ENCODE measurements at regions not wholly inside any gene's neighbourhood (a gene's known extent, or its start where the extent isn't known, plus 50 kb on each side); places are given as distances from the start of the nearest gene placed in this dataset.
A peak's percentile ranks its signal among the peaks of the same experiment; 100 is the strongest.

DNA sequence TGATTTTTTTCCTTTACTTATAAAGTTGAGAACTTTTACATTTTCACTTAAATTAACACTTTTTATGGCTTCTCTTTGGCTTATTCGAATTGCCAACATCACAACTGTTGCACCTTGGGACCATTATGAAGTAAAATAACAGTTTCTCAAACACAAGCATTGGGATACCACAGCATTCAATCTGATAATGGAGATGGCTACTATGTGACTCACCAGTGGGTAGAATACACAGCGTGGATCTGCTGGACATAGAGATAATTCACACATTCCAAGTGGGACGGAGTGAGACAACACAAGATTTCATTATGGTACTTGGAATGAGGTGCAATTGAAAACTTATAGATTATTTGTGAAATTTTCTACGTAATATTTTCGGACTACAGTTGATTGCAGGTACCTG lies 68.0 kb downstream of the ADAMTS1 start:
- H3K27ac Mint-ChIP-seq (ENCODE audit: unreplicated experiment), result no peak overlapping the region
- H3K4me1 Mint-ChIP-seq (ENCODE audit: low read depth, unreplicated experiment), result no peaks in the 10 kb centered on the region
- no peaks in the 10 kb centered on the region for H3K9me3 Mint-ChIP-seq (ENCODE audit: unreplicated experiment)
- no peaks in the 10 kb centered on the region for H3K36me3 Mint-ChIP-seq (ENCODE audit: unreplicated experiment)
- TF ChIP-seq, protein P1, sequence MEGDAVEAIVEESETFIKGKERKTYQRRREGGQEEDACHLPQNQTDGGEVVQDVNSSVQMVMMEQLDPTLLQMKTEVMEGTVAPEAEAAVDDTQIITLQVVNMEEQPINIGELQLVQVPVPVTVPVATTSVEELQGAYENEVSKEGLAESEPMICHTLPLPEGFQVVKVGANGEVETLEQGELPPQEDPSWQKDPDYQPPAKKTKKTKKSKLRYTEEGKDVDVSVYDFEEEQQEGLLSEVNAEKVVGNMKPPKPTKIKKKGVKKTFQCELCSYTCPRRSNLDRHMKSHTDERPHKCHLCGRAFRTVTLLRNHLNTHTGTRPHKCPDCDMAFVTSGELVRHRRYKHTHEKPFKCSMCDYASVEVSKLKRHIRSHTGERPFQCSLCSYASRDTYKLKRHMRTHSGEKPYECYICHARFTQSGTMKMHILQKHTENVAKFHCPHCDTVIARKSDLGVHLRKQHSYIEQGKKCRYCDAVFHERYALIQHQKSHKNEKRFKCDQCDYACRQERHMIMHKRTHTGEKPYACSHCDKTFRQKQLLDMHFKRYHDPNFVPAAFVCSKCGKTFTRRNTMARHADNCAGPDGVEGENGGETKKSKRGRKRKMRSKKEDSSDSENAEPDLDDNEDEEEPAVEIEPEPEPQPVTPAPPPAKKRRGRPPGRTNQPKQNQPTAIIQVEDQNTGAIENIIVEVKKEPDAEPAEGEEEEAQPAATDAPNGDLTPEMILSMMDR (IDR thresholded peaks at IDR 0.05; ENCODE audit: partially characterized antibody, unreplicated experiment), result no peak
- H3K4me3 Mint-ChIP-seq (ENCODE audit: unreplicated experiment), result no peak overlapping the region
- no peaks in the 10 kb centered on the region for H3K27me3 Mint-ChIP-seq (ENCODE audit: unreplicated experiment)
- no peak for DNase-seq

DNA sequence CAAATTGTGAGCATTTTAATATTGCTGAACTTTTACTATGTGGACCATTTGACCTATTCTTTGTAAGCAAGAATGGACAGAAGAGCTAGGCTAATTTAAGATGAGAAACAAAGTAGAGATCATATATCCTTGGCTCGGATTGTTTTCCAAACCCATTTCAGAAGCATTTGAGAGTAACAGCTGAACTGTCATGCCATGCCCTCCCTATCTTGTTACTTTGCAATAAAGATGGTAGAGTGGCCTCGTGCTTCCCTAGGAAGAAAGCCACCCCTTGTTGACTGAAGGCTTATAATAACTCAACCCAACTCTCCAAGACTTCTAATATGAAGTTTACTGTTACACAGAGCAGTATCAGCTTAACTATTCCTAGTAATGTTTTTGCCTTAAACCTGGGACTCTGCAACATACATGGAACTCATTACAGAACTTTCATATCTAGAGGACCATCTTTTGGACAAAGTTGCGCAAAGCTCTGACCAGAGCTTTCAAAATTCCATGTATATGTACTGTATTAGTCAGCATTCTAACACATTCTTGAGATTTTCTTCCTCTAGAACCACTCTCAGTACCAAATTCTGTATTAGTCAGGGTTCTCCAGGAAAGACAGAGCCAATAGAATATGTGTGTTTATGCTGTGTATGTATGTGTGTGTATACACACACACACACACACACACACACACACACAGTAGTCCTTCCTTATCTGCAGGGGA lies 68.7 kb downstream of the ADAMTS1 start:
- DNase-seq, result no peak
- Mint-ChIP-seq H3K36me3 (ENCODE audit: unreplicated experiment) (no peaks in the 10 kb centered on the region), H3K4me1 (ENCODE audit: low read depth, unreplicated experiment) (no peaks in the 10 kb centered on the region), H3K27ac (ENCODE audit: unreplicated experiment) (no peak overlapping the region), H3K27me3 (ENCODE audit: unreplicated experiment) (no peaks in the 10 kb centered on the region), H3K4me3 (ENCODE audit: unreplicated experiment) (no peak overlapping the region), H3K9me3 (ENCODE audit: unreplicated experiment) (no peaks in the 10 kb centered on the region)
- TF ChIP-seq, protein P1 (IDR thresholded peaks at IDR 0.05; ENCODE audit: partially characterized antibody, unreplicated experiment), result no peak

DNA sequence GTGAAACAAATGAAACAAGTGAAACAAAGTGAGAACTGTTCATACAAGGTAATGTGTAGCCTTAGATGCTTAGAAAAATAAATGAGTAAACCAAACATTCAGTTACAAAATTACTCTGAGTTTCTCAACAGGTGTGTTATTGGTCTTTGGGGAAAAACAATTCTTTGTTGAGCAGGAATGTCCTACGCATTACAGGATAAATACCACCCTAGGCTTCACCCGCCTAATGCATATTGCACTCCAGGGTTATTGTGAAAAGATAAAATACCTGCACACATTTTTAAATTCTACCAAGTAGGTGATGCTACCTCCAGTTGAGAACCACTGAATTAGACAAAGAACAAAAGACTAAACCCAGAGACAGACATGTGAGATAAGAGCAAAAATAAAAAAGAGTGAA lies 72.2 kb downstream of the ADAMTS1 start:
- no peak overlapping the region for H3K27ac Mint-ChIP-seq (ENCODE audit: unreplicated experiment)
- no peak overlapping the region for H3K4me3 Mint-ChIP-seq (ENCODE audit: unreplicated experiment)
- H3K27me3 Mint-ChIP-seq (ENCODE audit: unreplicated experiment), result no peaks in the 10 kb centered on the region
- no peak for DNase-seq
- TF ChIP-seq, protein P1 (IDR thresholded peaks at IDR 0.05; ENCODE audit: partially characterized antibody, unreplicated experiment), result no peak
- H3K36me3 Mint-ChIP-seq (ENCODE audit: unreplicated experiment), result no peaks in the 10 kb centered on the region
- no peaks in the 10 kb centered on the region for H3K4me1 Mint-ChIP-seq (ENCODE audit: low read depth, unreplicated experiment)
- H3K9me3 Mint-ChIP-seq (ENCODE audit: unreplicated experiment), result no peaks in the 10 kb centered on the region

DNA sequence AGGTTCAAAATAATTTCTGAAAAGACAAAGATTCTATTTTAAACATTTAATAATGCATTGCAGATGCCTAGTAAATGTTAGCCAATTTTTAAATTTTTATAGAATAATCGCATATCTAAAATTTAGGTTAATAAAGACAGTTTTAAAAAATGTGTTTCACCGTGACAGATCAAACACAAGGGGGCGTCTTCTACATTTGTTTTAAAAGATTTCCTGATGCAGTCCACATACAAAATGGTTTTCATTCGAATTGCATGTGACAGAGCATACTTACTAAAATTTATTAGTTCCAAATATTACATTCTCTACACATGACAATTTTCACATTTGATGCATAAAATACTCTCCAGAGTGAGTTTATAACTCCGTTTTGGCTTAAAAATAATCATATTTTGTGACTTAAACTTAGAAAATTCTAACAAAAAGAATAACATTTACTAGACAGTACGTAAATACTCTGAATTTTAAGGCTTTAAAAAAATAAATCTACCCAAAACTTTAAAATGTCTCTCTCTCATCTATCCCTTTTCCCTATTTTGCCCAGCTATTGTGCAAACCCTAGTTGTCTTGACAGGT lies 75.5 kb downstream of the ADAMTS1 start:
- TF ChIP-seq, protein P1 (IDR thresholded peaks at IDR 0.05; ENCODE audit: partially characterized antibody, unreplicated experiment), result peak; percentile 73
- Mint-ChIP-seq H3K36me3 (ENCODE audit: unreplicated experiment) (no peaks in the 10 kb centered on the region), H3K9me3 (ENCODE audit: unreplicated experiment) (no peaks in the 10 kb centered on the region), H3K4me1 (ENCODE audit: low read depth, unreplicated experiment) (no peaks in the 10 kb centered on the region), H3K4me3 (ENCODE audit: unreplicated experiment) (no peak overlapping the region), H3K27ac (ENCODE audit: unreplicated experiment) (no peak overlapping the region), H3K27me3 (ENCODE audit: unreplicated experiment) (no peaks in the 10 kb centered on the region)
- DNase-seq, result no peak

DNA sequence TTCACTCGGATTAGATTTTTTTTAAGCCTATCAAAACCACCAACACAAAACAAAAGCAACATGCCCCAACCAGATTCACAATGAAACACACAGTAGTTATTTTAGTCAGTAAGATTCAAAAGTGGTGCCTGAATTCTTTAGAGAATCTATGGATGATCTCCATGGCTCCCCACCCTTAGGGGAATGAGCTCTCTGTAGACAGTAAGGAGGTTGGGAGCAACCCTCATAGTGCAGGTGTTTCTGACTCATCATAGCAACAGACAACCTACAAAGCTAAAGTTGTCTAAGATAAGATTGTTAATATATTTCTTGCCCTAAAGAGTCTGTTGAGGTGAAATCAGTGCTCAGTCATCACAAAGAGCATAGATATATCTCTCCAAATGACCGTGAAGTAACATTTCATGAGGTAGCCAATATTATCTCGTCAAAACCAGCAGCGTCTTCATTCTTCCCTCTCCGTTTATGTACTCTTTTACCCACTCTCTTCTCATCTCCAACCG lies 78.3 kb downstream of the ADAMTS1 start:
- Mint-ChIP-seq H3K9me3 (ENCODE audit: unreplicated experiment) (no peaks in the 10 kb centered on the region), H3K27ac (ENCODE audit: unreplicated experiment) (no peak overlapping the region), H3K4me3 (ENCODE audit: unreplicated experiment) (no peak overlapping the region), H3K27me3 (ENCODE audit: unreplicated experiment) (peaks cover 1% of the 10 kb centered on the region), H3K4me1 (ENCODE audit: low read depth, unreplicated experiment) (no peaks in the 10 kb centered on the region), H3K36me3 (ENCODE audit: unreplicated experiment) (no peaks in the 10 kb centered on the region)
- TF ChIP-seq, protein P1 (IDR thresholded peaks at IDR 0.05; ENCODE audit: partially characterized antibody, unreplicated experiment), result no peak
- DNase-seq, result no peak
